Sigmoid colon (tissue), 4 donors: ENCODE measurements at regions not wholly inside any gene's neighbourhood (a gene's known extent, or its start where the extent isn't known, plus 50 kb on each side); places are given as distances from the start of the nearest gene placed in this dataset.

Experiments
- POLR2AphosphoS5 ChIP-seq, 4 donors: sonication (generic); formaldehyde crosslinking; IDR thresholded peaks; one replicate each; pipeline ENCODE4 v1.6.1; 2017; ENCODE audit warnings: antibody characterized with exemption in 4 of 4
- TF ChIP-seq, protein P1 (sequence below), 4 experiments: fragments of 450-650 bp in 3 of 4; fragments of 200-600 bp in 1 of 4; IDR thresholded peaks; one replicate each; pipeline ENCODE4 v1.5.1; 2016 to 2019; ENCODE audit warnings: antibody characterized with exemption in 4 of 4, mild to moderate bottlenecking in 3 of 4, moderate library complexity in 2 of 4

GRCh38 chr9:106120071-106120470 lies 425.7 kb downstream of the TMEM38B start:
- TF ChIP-seq, protein P1, sequence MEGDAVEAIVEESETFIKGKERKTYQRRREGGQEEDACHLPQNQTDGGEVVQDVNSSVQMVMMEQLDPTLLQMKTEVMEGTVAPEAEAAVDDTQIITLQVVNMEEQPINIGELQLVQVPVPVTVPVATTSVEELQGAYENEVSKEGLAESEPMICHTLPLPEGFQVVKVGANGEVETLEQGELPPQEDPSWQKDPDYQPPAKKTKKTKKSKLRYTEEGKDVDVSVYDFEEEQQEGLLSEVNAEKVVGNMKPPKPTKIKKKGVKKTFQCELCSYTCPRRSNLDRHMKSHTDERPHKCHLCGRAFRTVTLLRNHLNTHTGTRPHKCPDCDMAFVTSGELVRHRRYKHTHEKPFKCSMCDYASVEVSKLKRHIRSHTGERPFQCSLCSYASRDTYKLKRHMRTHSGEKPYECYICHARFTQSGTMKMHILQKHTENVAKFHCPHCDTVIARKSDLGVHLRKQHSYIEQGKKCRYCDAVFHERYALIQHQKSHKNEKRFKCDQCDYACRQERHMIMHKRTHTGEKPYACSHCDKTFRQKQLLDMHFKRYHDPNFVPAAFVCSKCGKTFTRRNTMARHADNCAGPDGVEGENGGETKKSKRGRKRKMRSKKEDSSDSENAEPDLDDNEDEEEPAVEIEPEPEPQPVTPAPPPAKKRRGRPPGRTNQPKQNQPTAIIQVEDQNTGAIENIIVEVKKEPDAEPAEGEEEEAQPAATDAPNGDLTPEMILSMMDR (IDR thresholded peaks at IDR 0.05) = no peak
- no peak for TF ChIP-seq POLR2AphosphoS5 (IDR thresholded peaks at IDR 0.05)
